OCI-LY7 (cell line): ENCODE measurements at regions not wholly inside any gene's neighbourhood (a gene's known extent, or its start where the extent isn't known, plus 50 kb on each side); places are given as distances from the start of the nearest gene placed in this dataset.

Source experiments
- BruUV-seq: library from RNA; stranded (reverse); fragments of 400-500 nt; replicated peaks from 2 replicates; lab custom pipeline; 2021; lab: Mats Ljungman, UMichigan
- CTCF ChIA-PET: fragments of 300-600 bp; sonication (Branson Sonifier 250); formaldehyde crosslinking; loops from one replicate; lab custom pipeline; 2022; ENCODE audit warnings: antibody characterized with exemption; ENCODE audit not compliant: unreplicated experiment; lab: Charles Lee
- POLR2A ChIA-PET: fragments of 300-600 bp; sonication (Branson Sonifier 250); formaldehyde crosslinking; loops from one replicate; lab custom pipeline; 2022; ENCODE audit warnings: antibody characterized with exemption; lab: Charles Lee
- DNase-seq: peaks from one replicate; pipeline ENCODE4 v3.0.0-alpha.2; 2015; ENCODE audit warnings: low spot score
- H2AFZ ChIP-seq: fragments of 200-600 bp; sonication (generic), shearing (Covaris generic); 2 replicates; pipeline ENCODE4 v1.6.1; 2014; ENCODE audit warnings: mild to moderate bottlenecking, antibody characterized with exemption, low read length, moderate library complexity
- H3K27ac ChIP-seq: fragments of 200-600 bp; sonication (generic); 2 replicates; pipeline ENCODE4 v1.5.1; 2014; ENCODE audit warnings: mixed run types, low read depth, mild to moderate bottlenecking, moderate library complexity, low read length, inconsistent platforms; ENCODE audit not compliant: poor library complexity, severe bottlenecking
- H3K36me3 ChIP-seq: fragments of 200-600 bp; sonication (generic); 2 replicates; pipeline ENCODE4 v1.6.1; 2014; ENCODE audit warnings: mild to moderate bottlenecking, antibody characterized with exemption, low read length, moderate library complexity, mixed read lengths; ENCODE audit not compliant: insufficient read depth
- H3K4me1 ChIP-seq: fragments of 200-600 bp; sonication (generic); 2 replicates; pipeline ENCODE4 v1.5.1; 2014; ENCODE audit warnings: mild to moderate bottlenecking, low read length; ENCODE audit not compliant: insufficient read depth, poor library complexity, severe bottlenecking
- H3K4me2 ChIP-seq: fragments of 200-600 bp; sonication (generic); 2 replicates; pipeline ENCODE4 v1.6.1; 2014; ENCODE audit warnings: mild to moderate bottlenecking, low read length
- H3K4me3 ChIP-seq: fragments of 200-600 bp; sonication (generic); 2 replicates; pipeline ENCODE4 v1.5.1; 2014; ENCODE audit warnings: mild to moderate bottlenecking, low read depth, low read length; ENCODE audit not compliant: poor library complexity, severe bottlenecking
- H3K79me2 ChIP-seq: fragments of 200-600 bp; sonication (generic); 2 replicates; pipeline ENCODE4 v1.6.1; 2016; ENCODE audit warnings: low read depth, mild to moderate bottlenecking, low read length, moderate library complexity, mixed read lengths; ENCODE audit not compliant: insufficient read depth
- H3K9me2 ChIP-seq: fragments of 200-600 bp; sonication (generic); 2 replicates; pipeline ENCODE4 v1.6.1; 2016; ENCODE audit warnings: mild to moderate bottlenecking, low read length, mixed read lengths; ENCODE audit not compliant: insufficient read depth
- H3K9me3 ChIP-seq: fragments of 200-600 bp; sonication (generic); 2 replicates; pipeline ENCODE4 v1.6.1; 2014; ENCODE audit warnings: mild to moderate bottlenecking, mixed run types, low read length, mixed read lengths
- H4K20me1 ChIP-seq: fragments of 200-600 bp; sonication (generic); 2 replicates; pipeline ENCODE4 v1.6.1; 2014; ENCODE audit warnings: mild to moderate bottlenecking, antibody characterized with exemption, low read length, moderate library complexity, mixed read lengths; ENCODE audit not compliant: insufficient read depth
- EZH2phosphoT487 ChIP-seq: fragments of 200-600 bp; sonication (generic); IDR thresholded peaks from 2 replicates; pipeline ENCODE4 v1.6.1; 2018; ENCODE audit warnings: low read depth, borderline replicate concordance, mild to moderate bottlenecking, mixed run types, antibody characterized with exemption, low read length, moderate library complexity, mixed read lengths
- intact Hi-C: fragments of 100-400 bp; cut with micrococcal nuclease; formaldehyde crosslinking; loops from one replicate; pipeline ENCODE4 v1.10.0; 2022; ENCODE audit not compliant: unreplicated experiment
- TF ChIP-seq, protein P1 (sequence below): fragments of 200-600 bp; sonication (generic); conservative IDR thresholded peaks from 2 replicates; pipeline ENCODE4 v1.5.1; 2014; ENCODE audit warnings: mild to moderate bottlenecking, antibody characterized with exemption, low read length, moderate library complexity, mixed read lengths

DNA sequence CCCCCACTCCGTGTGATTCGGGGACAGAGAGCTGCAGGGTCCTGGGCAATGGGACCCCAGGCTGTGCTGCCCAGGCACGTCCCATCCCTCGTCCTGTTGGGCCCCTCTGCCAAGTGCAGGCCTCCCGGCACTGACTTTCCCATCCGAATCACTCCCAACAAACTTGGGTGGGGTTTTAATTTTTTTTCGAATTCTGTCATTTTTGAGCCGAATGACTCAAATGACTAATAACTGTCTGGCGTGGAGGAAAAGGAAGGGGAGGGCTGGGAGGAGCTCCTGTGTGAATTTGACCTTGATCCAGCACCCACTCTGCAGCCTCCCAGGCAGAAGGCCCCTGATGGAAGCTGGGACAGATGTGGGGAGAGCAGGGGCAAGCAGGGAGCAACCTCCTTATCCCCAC, 1173.2 kb downstream of the BRD1 start:
- H3K9me2 ChIP-seq: no peaks in the 10 kb centered on the region
- no peak for DNase-seq
- BruUV-seq: no TSS peak
- no peaks in the 10 kb centered on the region for H4K20me1 ChIP-seq
- intact Hi-C loops: no loop called here
- TF ChIP-seq, protein P1, sequence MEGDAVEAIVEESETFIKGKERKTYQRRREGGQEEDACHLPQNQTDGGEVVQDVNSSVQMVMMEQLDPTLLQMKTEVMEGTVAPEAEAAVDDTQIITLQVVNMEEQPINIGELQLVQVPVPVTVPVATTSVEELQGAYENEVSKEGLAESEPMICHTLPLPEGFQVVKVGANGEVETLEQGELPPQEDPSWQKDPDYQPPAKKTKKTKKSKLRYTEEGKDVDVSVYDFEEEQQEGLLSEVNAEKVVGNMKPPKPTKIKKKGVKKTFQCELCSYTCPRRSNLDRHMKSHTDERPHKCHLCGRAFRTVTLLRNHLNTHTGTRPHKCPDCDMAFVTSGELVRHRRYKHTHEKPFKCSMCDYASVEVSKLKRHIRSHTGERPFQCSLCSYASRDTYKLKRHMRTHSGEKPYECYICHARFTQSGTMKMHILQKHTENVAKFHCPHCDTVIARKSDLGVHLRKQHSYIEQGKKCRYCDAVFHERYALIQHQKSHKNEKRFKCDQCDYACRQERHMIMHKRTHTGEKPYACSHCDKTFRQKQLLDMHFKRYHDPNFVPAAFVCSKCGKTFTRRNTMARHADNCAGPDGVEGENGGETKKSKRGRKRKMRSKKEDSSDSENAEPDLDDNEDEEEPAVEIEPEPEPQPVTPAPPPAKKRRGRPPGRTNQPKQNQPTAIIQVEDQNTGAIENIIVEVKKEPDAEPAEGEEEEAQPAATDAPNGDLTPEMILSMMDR: no peak
- no peak for TF ChIP-seq EZH2phosphoT487
- no peak overlapping the region for H3K27ac ChIP-seq
- H2AFZ ChIP-seq: no peak overlapping the region
- H3K79me2 ChIP-seq: no peaks in the 10 kb centered on the region
- CTCF ChIA-PET: no interaction called here
- H3K36me3 ChIP-seq: no peaks in the 10 kb centered on the region
- no peaks in the 10 kb centered on the region for H3K9me3 ChIP-seq
- H3K4me1 ChIP-seq: no peaks in the 10 kb centered on the region
- POLR2A ChIA-PET: no interaction called here
- no peak overlapping the region for H3K4me3 ChIP-seq
- no peak overlapping the region for H3K4me2 ChIP-seq

DNA sequence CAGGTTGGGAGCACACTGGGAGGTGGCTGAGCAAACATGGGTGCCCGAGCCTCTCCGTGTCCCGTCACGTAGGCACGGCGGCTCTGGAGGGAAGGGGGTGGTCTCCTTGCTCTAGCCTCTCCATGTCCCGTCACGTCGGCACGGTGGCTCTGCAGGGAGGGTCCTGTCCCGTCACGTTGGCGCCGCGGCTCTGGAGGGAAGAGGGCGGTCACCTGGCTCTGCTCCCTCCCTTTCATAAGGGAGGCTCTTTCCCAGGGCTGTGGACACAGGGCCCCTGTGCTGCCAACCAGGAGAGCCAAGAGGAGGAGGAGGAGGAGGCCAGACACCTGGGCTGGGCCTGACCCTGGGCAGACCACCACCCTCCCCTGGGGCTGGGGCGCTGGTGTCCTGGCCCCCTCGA, 1173.7 kb downstream of the BRD1 start:
- DNase-seq: no peak
- H3K4me3 ChIP-seq: no peak overlapping the region
- H3K4me1 ChIP-seq: no peaks in the 10 kb centered on the region
- H3K79me2 ChIP-seq: no peaks in the 10 kb centered on the region
- no peak overlapping the region for H3K27ac ChIP-seq
- BruUV-seq: no TSS peak
- H3K9me3 ChIP-seq: no peaks in the 10 kb centered on the region
- POLR2A ChIA-PET: no interaction called here
- no peak overlapping the region for H2AFZ ChIP-seq
- no peaks in the 10 kb centered on the region for H4K20me1 ChIP-seq
- intact Hi-C loops: no loop called here
- CTCF ChIA-PET: no interaction called here
- H3K36me3 ChIP-seq: no peaks in the 10 kb centered on the region
- no peaks in the 10 kb centered on the region for H3K9me2 ChIP-seq
- TF ChIP-seq EZH2phosphoT487: no peak
- no peak overlapping the region for H3K4me2 ChIP-seq

DNA sequence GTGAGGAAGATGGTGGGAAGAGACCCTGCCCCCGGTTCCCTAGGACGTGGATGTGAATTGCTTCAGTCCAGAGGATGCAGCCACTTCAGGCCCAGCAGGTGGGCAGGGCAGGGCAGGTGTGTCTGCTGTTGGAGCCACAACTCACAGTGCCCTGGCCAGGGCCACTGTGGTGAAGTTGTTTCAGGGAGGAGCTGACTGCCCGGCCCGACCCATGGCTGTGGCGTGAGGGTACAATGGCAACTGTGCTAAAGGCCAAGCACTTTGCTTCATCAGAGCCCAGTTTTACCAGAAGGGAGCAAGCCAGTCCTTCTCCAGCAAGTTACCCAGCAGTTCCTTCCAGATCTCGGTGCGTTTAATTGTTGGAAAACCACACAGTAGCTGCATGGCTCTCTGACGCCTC, 1174.4 kb downstream of the BRD1 start:
- no peak overlapping the region for H3K4me2 ChIP-seq
- no peaks in the 10 kb centered on the region for H3K36me3 ChIP-seq
- no peaks in the 10 kb centered on the region for H4K20me1 ChIP-seq
- no peak overlapping the region for H3K27ac ChIP-seq
- no peaks in the 10 kb centered on the region for H3K79me2 ChIP-seq
- no peak for DNase-seq
- intact Hi-C loops: no loop called here
- no TSS peak for BruUV-seq
- H3K9me2 ChIP-seq: no peaks in the 10 kb centered on the region
- no peaks in the 10 kb centered on the region for H3K4me1 ChIP-seq
- ChIA-PET POLR2A (no interaction called here), CTCF (no interaction called here)
- H2AFZ ChIP-seq: no peak overlapping the region
- no peaks in the 10 kb centered on the region for H3K9me3 ChIP-seq
- TF ChIP-seq, protein P1: no peak
- no peak for TF ChIP-seq EZH2phosphoT487
- no peak overlapping the region for H3K4me3 ChIP-seq
